ENCODE measurements at regions not wholly inside any gene's neighbourhood (a gene's known extent, or its start where the extent isn't known, plus 50 kb on each side); places are given as distances from the start of the nearest gene placed in this dataset.
A peak's percentile ranks its signal among the peaks of the same experiment; 100 is the strongest.

DNA sequence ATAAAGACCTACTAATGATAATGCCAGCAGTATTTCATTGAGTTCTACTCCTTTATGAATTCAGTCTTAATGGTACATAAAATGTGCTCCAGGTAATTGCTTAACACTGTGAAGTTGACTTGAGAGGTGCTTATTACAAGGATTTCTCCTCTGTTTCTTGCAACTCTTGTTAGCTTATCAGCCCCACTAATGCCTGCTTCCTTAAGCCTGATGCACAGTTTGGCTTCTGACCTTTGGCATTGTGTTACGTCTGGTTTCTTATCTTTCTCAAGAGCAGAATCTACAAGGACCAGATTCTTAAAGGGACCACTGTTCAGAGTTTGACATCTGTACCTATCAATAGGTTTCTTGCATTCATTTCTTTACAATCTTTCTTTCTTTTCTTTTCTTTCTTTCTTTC, 223.9 kb upstream of the CWC22 start:
- no peak for DNase-seq

DNA sequence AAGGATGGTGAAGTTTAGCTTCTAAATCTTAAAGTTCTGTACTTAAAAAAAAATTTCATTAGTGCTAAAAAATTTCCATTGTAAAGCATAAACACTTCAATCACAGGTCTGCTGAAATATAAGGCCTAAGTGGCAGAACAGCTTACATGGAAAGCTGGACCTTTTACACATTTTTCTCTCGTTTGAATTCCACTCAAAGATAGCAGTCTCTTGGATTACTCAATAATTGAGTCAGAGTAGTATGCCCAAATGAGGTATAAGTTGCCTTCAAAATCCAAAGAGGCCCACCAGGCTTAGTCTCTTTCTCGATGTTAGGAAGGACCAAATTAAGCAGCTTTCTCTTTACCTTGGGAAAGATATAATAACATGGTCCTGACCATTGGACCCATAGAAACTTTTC, 220.4 kb upstream of the CWC22 start:
- DNase-seq, result no peak

DNA sequence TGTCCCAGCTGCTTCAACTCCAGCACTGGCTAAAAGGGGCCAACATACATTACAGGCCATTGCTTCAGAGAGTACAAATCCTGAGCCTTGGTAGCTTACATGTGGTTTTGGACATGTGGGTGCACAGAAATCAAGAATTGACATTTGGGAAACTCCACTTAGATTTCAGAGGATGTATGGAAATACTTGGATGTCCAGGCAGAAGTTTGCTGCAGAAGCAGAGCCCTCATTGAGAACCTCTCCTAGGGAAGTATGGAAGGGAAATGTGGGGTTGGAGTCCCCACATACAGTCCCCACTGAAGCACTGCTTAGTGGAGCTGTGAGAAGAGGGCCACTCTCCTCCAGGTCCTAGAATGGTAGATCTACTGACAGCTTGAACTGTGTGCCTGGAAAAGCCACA, 218.0 kb upstream of the CWC22 start:
- no peak for DNase-seq

DNA sequence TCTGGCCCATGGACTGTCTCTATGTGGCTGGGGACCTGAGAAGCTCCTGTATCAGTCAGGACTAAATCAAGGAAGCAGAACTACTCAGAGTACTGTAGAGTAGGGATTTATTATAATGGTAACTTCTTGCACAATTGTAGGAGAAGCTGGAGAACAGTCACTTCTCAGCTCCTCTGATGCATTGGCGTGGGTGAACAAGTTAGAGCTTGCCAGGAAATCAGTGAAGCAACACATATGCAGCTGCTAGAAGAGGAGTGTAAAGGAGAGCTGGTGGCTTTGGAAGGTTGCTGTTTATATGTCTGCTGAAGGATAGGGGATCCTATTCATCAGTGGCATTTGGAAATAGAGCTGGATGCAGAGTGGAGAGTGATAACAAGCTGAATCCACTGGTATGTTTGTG, 215.5 kb upstream of the CWC22 start:
- DNase-seq, result peak in 19 of 56 donors; percentile 0 to 55 (median 19)

DNA sequence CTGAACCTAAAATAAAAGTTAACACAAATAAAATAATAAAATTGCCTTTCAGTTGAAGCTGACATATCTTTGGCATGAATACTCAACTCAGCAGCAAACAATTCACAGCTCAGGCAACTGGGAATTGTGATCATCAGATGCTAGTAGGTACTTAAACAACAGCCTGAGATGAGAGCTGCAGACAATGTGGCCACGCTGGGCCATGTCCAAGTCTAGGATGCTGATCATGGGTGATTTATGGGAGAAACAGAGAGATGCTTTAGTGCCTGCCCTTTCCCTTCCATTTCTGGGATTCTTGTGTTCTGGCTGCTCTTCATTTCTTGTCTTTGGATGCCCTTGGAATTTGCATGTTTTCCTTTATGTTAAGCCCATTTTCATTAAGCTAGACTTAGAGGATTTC, 212.4 kb upstream of the CWC22 start:
- DNase-seq, result no peak

DNA sequence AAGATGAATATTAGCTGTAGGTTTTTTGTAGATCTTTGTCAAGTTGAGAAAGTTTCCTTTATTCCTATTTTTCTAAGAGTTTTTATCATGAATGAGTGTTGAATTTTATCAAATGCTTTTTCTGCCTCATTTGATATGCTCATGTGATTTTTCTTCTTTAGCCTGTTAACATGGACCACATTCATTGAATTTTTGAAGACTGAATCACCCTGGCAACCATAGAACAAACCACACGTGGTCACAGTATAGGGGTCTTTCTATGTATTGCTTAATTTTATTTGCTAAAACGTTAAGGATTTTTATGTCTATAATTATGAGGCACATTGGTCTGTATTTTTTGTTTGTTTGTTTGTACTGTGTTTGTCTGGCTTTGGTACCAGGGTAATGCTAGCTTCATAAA, 201.7 kb upstream of the CWC22 start:
- DNase-seq, result no peak

DNA sequence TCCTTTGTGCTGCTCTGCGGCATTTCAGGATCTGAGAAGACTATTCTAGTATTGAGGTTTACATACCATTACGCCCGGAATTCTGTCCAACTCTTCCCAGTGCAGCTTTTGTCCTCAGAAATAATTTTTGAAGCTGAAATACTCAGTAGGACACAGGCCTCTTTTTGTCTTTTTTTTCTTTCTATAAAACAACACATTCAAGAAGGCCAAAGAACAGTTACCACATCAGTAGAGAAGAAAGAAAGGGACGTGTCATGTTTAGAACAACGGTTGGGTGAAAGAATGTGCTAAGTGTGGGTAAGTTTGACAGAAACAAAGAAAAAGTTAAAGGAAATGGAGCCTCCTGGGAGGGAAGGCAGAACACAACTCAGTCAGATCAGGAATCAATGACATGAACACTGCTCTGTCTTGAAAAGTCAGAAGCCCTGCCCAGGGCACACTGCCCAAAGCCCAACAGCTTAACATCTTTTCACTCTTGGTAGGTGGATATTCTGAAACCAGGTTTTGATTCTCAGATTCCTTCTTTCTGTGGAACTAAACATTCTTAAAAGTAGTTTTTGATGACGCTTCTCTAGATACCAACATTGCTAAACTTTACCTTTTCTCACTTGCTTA, 198.6 kb upstream of the CWC22 start:
- no peak for DNase-seq

DNA sequence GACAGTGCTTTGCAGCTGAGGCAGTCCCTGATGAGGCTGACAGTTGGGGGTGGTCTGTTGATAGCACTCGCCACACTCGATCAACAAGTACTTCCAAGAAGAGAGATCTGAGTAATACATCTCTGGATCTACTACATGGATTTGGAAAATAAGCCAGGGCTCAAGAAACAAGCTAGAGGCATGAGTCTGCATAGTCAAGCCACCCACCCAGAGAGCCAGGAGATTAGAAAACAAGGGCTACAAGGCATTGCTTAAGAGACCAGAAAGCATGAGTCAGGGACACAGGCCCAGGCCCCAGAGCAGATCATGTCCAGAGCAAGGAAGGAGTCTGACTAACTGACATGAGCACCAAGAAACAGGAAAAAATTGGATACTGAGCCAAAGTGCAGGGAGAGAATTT, 196.9 kb upstream of the CWC22 start:
- DNase-seq, result no peak

DNA sequence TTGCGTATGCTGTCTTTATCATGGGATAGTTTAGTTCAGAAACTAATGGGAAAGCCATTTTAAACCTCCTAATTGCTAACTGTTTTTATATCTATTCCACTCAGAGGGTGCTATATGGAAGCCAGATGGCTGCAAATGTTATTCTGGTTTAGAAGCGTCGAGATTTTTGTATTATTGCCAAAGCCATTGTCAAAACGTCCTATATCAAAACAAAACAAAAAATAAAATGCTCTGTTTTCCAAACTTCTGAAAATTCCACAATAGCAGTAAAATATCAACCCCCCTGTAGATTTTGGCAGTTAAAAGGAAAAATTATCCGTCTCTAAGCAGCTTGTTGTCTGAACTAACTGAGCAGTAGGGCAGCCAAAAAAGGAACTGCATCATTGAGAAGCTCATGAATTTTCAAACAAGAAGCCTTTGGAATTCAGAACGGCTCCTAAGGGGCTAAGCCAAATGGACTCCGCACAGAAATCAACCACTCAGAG, 195.4 kb upstream of the CWC22 start:
- DNase-seq, result peak in 12 of 56 donors; percentile 1 to 31 (median 16)

DNA sequence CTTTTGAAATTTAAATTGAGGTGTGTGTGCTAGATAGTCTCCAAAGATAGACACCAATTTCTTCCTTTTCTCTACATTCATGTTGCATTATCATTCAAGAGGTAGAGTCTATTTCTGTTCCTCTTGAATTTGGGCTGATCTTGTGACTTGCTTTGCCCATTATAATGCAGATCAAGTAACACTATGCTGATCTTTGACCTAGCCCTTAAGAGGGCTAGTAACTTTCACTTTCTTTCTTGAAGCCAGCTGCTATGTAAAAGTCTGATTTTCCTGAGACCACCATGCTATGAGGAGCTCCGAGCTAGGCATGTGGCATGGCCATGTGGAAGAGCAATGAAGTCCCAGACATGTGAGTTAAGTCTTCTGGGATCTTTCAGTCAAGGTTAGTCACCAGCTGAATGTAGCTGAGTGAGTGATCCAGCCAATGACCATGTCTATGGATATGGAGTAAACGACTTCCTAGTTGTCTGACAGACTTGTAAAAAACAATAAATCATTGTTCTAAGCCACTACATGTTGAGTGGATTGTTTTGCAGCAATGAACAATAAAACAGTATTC, 189.4 kb upstream of the CWC22 start:
- no peak for DNase-seq

DNA sequence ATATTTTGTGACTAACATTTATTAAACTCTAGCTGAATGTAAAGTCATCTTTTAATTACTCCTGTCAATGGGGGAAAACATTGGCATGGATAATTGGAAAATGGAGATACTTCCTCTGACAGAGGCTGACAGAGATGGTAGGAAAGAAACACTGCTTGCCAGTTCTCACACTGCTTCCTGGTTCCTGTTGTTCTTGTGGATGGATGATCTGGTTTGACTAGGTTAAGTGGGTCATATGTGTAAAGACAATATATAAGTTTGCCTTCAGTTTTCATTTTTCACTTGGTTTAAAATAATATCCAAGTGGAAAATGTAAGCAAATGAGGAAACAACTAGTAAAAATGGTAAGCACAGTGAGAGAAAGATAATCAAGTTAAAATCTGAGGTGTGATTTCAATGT, 188.8 kb upstream of the CWC22 start:
- no peak for DNase-seq

DNA sequence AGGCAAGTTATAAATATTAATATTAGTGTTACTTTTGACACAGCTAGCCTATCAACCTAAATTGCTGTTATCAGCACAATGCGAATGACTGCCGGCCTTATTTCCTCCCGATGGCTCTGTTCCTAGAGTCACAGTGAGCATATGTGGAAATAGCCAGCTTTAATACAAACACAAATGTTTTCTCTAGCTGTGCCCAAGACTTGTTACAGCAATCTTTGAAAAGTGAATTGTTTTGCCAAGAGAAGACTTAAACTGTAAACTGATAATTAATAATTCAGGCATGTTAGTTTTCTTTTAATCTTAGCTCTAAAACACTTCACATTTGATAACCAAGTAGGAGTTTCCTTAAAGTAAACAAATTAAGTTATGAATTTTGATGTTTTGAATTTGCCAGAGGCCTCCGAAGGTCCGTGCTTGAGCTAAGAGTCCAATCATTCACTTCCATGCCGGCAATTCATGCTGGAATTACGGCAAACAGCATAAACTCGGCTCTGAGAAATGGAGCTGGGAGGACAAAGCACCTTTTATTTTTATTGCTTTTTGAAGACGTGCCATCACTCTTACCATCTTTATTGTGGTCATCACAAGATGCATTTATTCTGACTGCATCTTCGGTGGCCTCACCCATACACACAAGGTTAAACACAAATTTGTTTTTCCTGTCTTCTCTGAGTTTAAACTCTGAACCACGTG, 184.5 kb upstream of the CWC22 start:
- DNase-seq, result peak in 1 of 56 donors; percentile 2

DNA sequence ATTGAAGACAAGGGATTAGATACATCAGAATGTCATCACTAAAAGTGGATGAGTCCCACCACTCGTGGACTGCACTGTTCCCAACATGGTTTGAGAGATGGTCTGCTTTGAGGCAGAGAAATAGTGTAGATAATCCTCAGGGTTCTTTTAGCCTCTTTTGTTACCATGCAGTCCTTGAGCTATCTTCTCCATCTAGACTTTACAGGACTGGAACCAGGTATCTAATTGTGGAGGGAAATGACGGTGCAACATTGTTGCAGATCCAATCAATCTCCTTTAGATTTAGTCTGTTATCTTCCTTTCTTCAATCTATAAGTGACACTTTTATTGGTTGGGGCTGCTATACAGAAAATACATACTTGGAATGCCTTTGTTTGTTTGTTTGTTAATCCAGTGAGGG, 183.8 kb upstream of the CWC22 start:
- no peak for DNase-seq

DNA sequence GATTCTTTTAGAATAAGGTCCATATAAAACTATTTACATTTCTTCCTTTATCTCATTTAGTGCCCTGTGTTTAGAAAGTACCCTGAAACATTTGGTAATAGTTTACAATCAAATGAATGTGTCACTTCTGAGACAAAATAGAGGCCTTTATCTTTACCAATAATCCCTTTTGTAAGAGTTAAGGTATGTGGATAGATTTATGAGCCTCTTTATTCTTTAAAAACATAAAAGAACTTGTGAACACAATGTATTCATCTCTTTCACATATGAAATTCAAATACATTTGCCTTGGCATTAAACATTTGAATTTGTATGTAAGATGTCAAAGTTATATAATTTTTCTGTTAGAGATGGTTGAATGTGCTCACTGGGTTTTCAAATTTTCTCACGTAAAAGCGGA, 180.5 kb upstream of the CWC22 start:
- DNase-seq, result no peak

DNA sequence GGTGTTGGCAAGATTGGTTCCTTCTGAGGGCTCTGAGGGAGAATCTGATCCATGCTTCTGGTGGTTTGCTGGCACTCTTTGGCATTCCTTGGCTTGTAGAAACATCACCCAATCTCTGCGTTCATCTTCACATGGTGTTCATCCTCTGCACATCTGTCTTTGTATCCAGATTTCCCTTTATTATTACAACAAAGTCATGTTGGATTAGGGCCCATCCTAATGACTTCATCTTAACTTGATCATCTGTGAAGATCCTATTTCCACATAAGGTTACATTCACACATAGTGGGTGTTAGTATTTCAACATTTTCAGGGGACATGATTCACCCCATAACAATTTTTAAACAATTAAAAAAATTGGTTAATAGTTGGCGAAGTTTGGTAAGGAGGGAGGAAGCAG, 177.4 kb upstream of the CWC22 start:
- no peak for DNase-seq

DNA sequence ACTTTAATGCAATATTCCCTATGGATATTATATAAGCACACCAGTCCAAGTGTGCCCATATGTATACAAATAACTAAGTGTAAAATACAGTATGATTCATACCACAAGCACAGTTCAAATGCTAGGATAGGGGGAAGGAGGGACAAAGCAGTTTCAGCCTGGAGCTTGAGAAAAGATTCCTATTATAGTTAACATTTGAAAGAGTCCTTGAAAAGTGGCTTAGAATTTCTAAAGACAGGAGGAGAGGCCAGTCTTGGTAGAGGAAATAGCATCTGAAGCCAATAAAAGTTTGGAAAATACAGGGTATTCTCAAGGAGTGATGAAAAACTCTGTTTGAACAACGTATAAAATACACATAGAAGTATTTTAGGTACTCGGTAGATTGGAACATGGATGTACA, 173.4 kb upstream of the CWC22 start:
- DNase-seq, result no peak

DNA sequence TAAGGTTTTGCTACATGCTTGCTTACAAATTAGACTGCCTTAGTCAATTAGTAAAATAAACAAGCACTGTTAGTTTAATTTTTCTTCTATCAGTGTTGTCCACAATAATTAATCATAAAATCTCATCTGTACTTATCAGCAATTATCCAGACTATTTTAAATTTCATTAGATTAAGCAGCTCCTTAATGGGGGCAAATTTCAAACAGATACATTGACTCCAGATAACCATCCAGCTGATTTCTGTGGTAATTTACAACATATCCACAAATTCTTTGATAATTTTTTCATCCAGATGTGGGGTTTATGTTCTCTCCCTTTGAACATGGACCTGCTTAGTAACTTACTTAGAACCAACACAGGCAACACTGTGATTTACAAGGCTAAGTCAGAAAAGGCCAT, 170.4 kb upstream of the CWC22 start:
- no peak for DNase-seq

DNA sequence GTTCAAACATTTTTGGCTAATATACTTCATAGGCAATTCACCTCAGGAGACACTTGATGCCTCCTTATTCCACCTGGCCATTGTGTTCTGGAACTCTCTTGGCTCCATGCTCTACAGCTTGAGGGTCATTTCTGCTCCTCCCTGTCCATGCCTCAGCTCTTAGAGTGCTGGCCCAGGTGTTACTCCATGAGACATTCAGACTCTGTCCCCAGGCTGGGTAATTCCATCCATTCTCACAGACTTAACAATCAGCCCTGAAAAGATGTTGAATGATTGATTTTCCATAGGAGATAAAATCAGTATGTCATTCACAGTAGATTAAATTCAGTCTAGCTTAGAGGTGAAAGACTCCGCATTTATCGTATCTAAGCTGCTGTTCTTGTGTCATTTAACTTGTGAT, 168.6 kb upstream of the CWC22 start:
- no peak for DNase-seq

DNA sequence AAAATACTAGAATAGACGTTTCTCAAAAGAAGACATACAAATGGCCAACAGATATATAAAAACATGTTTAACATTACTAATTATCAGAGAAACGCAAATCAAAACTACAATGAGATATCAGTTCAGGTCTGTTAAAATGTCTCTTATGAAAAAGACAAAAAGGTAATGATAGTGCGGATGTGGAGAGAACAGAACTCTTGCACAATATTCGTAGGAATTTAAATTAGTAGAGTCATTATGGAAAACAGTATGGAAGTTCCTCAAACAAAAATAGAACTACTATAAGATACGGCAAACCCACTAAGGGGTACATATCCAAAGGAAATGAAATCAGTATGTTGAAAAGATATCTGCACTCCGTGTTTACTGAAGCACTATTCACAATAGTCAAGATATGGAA, 167.5 kb upstream of the CWC22 start:
- DNase-seq, result no peak

DNA sequence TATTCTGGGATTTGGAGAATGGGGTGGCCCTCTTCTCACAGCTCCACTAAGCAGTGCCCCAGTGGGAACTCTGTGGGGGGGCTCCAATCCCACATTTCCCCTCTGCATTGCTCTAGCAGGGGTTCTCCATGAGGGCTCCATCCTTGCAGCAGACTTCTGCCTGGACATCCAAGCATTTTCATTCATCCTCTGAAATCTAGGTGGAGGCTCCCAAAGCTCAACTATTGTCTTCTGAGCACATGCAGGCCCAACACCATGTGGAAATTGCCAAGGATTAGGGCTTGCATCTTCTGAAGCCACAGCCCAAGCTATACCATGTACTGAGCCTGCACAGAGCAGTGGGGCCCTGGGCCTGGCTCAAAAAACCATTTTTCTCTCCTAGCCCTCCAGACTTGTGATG, 162.4 kb upstream of the CWC22 start:
- no peak for DNase-seq

DNA sequence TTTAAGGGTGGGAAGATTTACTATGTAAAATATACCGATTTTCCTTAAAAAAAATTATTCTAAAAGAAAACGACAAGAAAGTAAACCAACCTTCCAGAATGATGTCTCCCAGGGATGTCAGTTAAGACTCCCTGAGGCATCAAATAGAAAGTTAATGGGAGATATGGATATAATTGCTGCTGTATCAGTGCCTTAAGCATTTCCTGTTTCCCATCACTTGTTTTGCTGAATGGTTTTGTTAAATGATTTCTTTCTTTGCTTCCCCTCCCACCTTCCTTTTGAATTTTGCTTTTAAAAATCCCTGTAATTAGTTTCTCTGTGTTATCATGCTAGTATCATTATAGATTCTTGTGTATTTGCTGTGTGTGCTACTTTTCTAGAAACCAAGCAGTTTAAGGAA, 154.3 kb upstream of the CWC22 start:
- DNase-seq, result no peak

DNA sequence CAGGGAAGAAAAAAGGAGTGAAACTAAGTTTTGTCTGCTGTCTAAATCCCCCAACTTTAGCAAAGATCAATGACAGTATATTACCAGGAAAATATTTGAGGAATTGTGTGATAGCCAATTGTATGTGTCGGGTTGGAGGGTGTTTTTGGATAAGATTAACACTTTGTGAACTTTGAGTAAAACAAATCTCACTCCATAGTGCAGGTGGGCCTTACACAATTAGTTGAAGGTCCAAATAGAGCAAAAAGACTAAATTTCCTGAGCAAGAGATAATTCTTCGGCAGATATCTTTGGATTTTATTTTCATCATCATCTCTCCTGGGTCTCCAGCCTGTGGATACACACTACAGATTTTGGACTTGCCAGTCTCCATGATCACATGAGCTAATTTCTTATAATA, 152.8 kb upstream of the CWC22 start:
- no peak for DNase-seq

DNA sequence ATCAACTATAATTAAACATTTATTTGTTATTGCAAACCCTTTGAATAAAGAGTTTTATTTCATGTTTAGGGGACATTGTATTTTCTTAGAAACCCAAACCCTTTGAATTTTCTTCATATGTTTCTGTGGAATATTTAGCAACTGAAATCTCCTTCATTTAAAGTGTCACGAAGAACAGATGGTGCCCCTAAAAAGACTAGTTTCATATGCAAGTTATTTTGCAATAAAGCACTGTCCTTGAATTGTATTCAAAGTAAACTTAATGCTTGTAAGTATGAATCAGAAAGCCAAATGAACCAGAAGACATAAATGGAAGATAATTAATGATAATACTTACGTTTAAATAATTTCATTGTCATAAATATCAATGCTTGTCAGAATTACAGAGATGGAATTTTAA, 151.9 kb upstream of the CWC22 start:
- DNase-seq, result no peak

Measured in amygdala (tissue), 56 donors.